K562 (cell line): ENCODE measurements at regions not wholly inside any gene's neighbourhood (a gene's known extent, or its start where the extent isn't known, plus 50 kb on each side); places are given as distances from the start of the nearest gene placed in this dataset.

Experiments used
- ATAC-seq: fragments of 200-7000 bp; cut with Tn5 transposase; 3 replicates; pipeline ENCODE4 v1.9.1; 2020; ENCODE audit warnings: moderate library complexity
- BruUV-seq: library from RNA; stranded (reverse); fragments of 400-500 nt; replicated peaks from 2 replicates; lab custom pipeline; 2021; lab: Mats Ljungman, UMichigan
- CTCF ChIA-PET: fragments of 300-600 bp; formaldehyde crosslinking; extraction: SDS; loops from one replicate; lab custom pipeline; 2021; ENCODE audit warnings: low intra/inter-chr PET ratio; lab: Yijun Ruan, JAX
- POLR2A ChIA-PET: fragments of 300-600, 350-650 bp; sonication (Branson Sonifier 250); formaldehyde crosslinking; extraction: SDS; loops from one replicate; lab custom pipeline; 2021; ENCODE audit warnings: antibody characterized with exemption, inconsistent platforms; lab: Yijun Ruan, JAX
- DNase-seq, 4 experiments: peaks; one replicate each; pipeline versions ENCODE4 v3.0.0 to v3.0.0-alpha.2; 2011 to 2018; ENCODE audit warnings: low spot score in 3 of 4, mixed read lengths in 3 of 4; ENCODE audit errors: extremely low read depth in 1 of 4
- FAIRE-seq: peaks from 2 replicates; lab custom pipeline; 2011; peaks lifted over from hg19 to GRCh38; lab: Jason Lieb, UNC
- H2AFZ ChIP-seq: 2 replicates; pipeline ENCODE4 v1.6.0; 2011; ENCODE audit warnings: low read depth, low read length, control low read depth, inconsistent platforms
- H3K27ac ChIP-seq: fragments of 200-600 bp; 3 replicates; pipeline ENCODE4 v1.8.0; 2011; ENCODE audit warnings: low read depth, mild to moderate bottlenecking, control low read depth, inconsistent platforms, low read length, moderate library complexity, mixed read lengths; ENCODE audit errors: extremely low read depth
- H3K27me3 ChIP-seq, 2 experiments: fragments of 300-600 bp in 1 of 2; 2 replicates in 1 of 2; 3 replicates in 1 of 2; pipeline versions ENCODE4 v1.6.0 to v1.8.0; 2011; ENCODE audit warnings: inconsistent platforms in 2 of 2, low read length in 2 of 2, mild to moderate bottlenecking in 1 of 2, mixed read lengths in 1 of 2, moderate library complexity in 1 of 2; ENCODE audit not compliant: control insufficient read depth in 2 of 2, insufficient read depth in 2 of 2
- H3K36me3 ChIP-seq: fragments of 300-600 bp; 3 replicates; pipeline ENCODE4 v1.8.0; 2011; ENCODE audit warnings: mild to moderate bottlenecking, low read length, inconsistent platforms; ENCODE audit not compliant: control insufficient read depth, insufficient read depth
- H3K4me1 ChIP-seq, 2 experiments: fragments of 200-600 bp in 1 of 2; replicated peaks in 1 of 2; 2 replicates in 1 of 2; 3 replicates in 1 of 2; pipeline versions ENCODE4 v1.5.1 to v1.8.0; 2011; ENCODE audit warnings: inconsistent platforms in 2 of 2, low read length in 2 of 2, mild to moderate bottlenecking in 1 of 2, mixed read lengths in 1 of 2, moderate library complexity in 1 of 2; ENCODE audit not compliant: control insufficient read depth in 2 of 2, insufficient read depth in 2 of 2
- H3K4me2 ChIP-seq: 2 replicates; pipeline ENCODE4 v1.6.1; 2011; ENCODE audit warnings: low read length, control low read depth, inconsistent platforms, mixed read lengths; ENCODE audit not compliant: insufficient read depth
- H3K4me3 ChIP-seq: fragments of 200-600 bp; sonication (generic), shearing (Covaris generic); 2 replicates; pipeline ENCODE4 v1.5.1; 2016; ENCODE audit warnings: control low read depth, inconsistent platforms
- H3K79me2 ChIP-seq: fragments of 200-600 bp; 3 replicates; pipeline ENCODE4 v1.8.0; 2011; ENCODE audit warnings: low read length, inconsistent platforms; ENCODE audit not compliant: control insufficient read depth, insufficient read depth
- H3K9ac ChIP-seq, 2 experiments: 2 replicates each; pipeline versions ENCODE4 v1.6.0 to v1.6.1; 2011; ENCODE audit warnings: low read depth in 2 of 2, low read length in 2 of 2, control low read depth in 1 of 2, inconsistent platforms in 1 of 2, mild to moderate bottlenecking in 1 of 2, mixed read lengths in 1 of 2; ENCODE audit not compliant: insufficient read depth in 1 of 2
- H3K9me1 ChIP-seq: one replicate; pipeline ENCODE4 v1.6.0; 2011; ENCODE audit warnings: inconsistent platforms, mild to moderate bottlenecking, low read length, moderate library complexity; ENCODE audit not compliant: control insufficient read depth, insufficient read depth
- H3K9me3 ChIP-seq: replicated peaks from 2 replicates; pipeline ENCODE4 v1.5.1; 2011; ENCODE audit warnings: low read depth, low read length, inconsistent platforms; ENCODE audit not compliant: control insufficient read depth, insufficient read depth
- H4K20me1 ChIP-seq: replicated peaks from 2 replicates; pipeline ENCODE4 v1.6.1; 2011; ENCODE audit warnings: low read length, inconsistent platforms, mixed read lengths; ENCODE audit not compliant: control insufficient read depth, insufficient read depth
- HSF4 ChIP-seq: fragments of 250-450 bp; sonication (Bioruptor Pico); IDR thresholded peaks from 2 replicates; pipeline ENCODE4 v2.1.2; 2022; ENCODE audit warnings: mild to moderate bottlenecking, moderate library complexity, borderline replicate concordance
- MCM5 ChIP-seq: fragments of 450-650 bp; IDR thresholded peaks from 2 replicates; pipeline ENCODE4 v1.6.1; 2016; ENCODE audit warnings: low read depth
- NFE2 ChIP-seq: IDR thresholded peaks from 2 replicates; pipeline ENCODE4 v1.6.1; 2014; ENCODE audit warnings: antibody characterized with exemption, low read depth
- RBM14 ChIP-seq: fragments of 200-400 bp; formaldehyde crosslinking; IDR thresholded peaks from 2 replicates; pipeline ENCODE4 v1.6.1; 2018; ENCODE audit warnings: low read depth, mild to moderate bottlenecking, low read length, moderate library complexity, borderline replicate concordance; ENCODE audit not compliant: insufficient read depth
- RBM25 ChIP-seq: fragments of 200-400 bp; formaldehyde crosslinking; IDR thresholded peaks from 2 replicates; pipeline ENCODE4 v1.6.1; 2018; ENCODE audit warnings: low read length, low read depth, moderate library complexity; ENCODE audit not compliant: severe bottlenecking
- ZNF23 ChIP-seq: fragments of 250-450 bp; sonication (Bioruptor Pico); IDR thresholded peaks from 2 replicates; pipeline ENCODE4 v1.4.0; 2020; ENCODE audit warnings: mild to moderate bottlenecking
- WGBS: fragments of 100-300 bp; shearing (Covaris generic); methylation state at CpG from one replicate; pipeline ENCODE4 v1.1.6; 2016; ENCODE audit warnings: low coverage, mixed read lengths; ENCODE audit not compliant: insufficient coverage; ENCODE audit errors: missing lambda C conversion rate; 5-methylcytosine and 5-hydroxymethylcytosine counted together
- in situ Hi-C: fragments of 300-500 bp; cut with MboI; formaldehyde crosslinking; loops from 4 replicates; pipeline ENCODE4 v1.15.0; 2018; ENCODE audit warnings: inconsistent platforms, mixed read lengths
- intact Hi-C: fragments of 100-400 bp; cut with micrococcal nuclease; formaldehyde crosslinking; loops from 2 replicates; pipeline ENCODE4 v1.14.2; 2022

GRCh38 chr5:174312641-174313040, 267.1 kb downstream of the NSG2 start (continued):
- TF ChIP-seq HSF4 (no peak), MCM5 (no peak), RBM14 (no peak), NFE2 (no peak)

GRCh38 chr5:174313615-174314014, 268.1 kb downstream of the NSG2 start:
- WGBS, result 0% methylated on average over 5 of the region's 5 CpGs
- Histone ChIP-seq H3K27ac (no peak overlapping the region), H4K20me1 (no peaks in the 10 kb centered on the region; the same call in 1 of the 2 replicates), H3K79me2 (no peaks in the 10 kb centered on the region), H3K27me3 (peaks cover 13 to 69% of the 10 kb centered on the region in 2 experiments; a peak in 4 of 5 replicates), H3K9me1 (no peaks in the 10 kb centered on the region), H2AFZ (no peak overlapping the region), H3K4me1 (peaks cover 0 to 15% of the 10 kb centered on the region in 2 experiments; a peak in 2 of 5 replicates), H3K9ac (no peak overlapping the region), H3K9me3 (no peaks in the 10 kb centered on the region), H3K36me3 (no peaks in the 10 kb centered on the region), H3K4me3 (no peak overlapping the region), H3K4me2 (no peak overlapping the region)
- POLR2A ChIA-PET, result interaction anchor here (0.6 kb wide), 1 partner anchor 154 kb away, joined by 3 read pairs; no protein-coding TSS in a partner anchor
- CTCF ChIA-PET, result interaction anchor here (1.0 kb wide), 1 partner anchor 694 kb away, joined by 4 read pairs; no protein-coding TSS in a partner anchor
- no peak for TF ChIP-seq ZNF23 (CRISPR knock-in tag)
- TF ChIP-seq RBM25, result peak; percentile 25
- ATAC-seq (no peak), FAIRE-seq (no peak), DNase-seq (no peak)
- no TSS peak for BruUV-seq
- in situ Hi-C loops (loop anchor here (10.0 to 25.0 kb wide), 3 partner anchors 269 to 1601 kb away; partner anchors contain the start of genes BOD1 and NSG2), intact Hi-C loops (no loop called here)
